HG03521 (cell line): ENCODE measurements at regions not wholly inside any gene's neighbourhood (a gene's known extent, or its start where the extent isn't known, plus 50 kb on each side); places are given as distances from the start of the nearest gene placed in this dataset.

Experiments
- ATAC-seq: cut with Tn5 transposase; IDR thresholded peaks from one replicate; pipeline ENCODE4 v1.9.1; 2021; ENCODE audit warnings: mild to moderate bottlenecking, moderate library complexity; ENCODE audit not compliant: unreplicated experiment

DNA sequence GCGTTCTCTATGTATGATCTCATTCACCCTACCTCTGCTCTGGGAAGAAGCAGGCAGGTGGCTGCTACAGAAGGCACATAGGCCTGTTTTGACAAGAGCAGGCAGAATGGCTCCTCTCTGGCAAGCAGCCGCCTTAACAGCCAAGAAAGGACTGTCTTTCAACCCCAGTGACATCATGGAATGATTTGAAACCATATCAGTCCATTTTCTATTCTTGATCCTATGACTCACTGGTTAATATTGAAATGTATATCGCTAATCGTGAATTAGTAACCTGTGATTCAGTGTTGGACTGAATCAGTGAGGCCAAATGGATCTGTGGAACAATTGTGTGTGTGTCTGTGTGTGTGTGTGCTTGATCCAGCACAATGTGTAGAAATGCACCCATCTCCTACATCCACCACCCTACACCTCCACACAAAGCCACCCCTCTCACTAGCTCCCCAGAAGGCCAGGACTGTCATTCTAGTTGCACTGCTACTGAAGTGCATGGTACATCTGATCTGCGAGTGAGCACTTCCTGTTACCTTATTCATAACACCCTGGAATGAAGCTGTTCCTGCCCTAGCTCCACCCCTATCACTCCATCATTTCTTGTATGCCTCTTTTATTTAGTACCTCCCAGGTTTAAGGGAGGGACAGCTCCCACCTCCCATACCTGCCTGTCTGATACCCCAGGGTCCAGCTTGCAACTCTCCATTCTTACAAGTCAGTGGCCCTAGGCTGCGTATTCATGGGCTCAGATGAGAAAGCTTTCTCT lies 460.0 kb downstream of the FOXO1 start:
- ATAC-seq: no peak

DNA sequence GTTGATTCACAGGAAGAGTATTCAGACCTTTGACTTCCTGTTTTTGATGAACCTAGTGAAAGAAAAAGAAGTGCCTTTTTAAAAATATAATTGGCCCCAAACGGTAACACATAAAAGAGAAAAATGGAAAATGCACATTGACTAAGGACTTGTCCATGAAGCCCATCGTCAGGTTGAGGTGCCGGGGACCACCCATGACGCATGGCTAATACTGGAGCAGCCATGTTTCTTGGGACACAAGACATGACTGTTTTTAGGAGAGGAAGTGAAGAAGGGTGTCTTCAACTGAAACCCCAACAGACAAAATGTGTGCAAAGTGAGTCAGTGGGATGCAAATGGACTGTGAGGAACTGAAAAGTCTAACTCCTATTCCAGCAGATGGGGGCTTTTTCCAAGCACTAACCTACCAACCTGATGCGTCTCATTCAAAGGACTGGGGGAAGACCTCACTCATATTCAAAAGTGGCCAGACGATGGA lies 459.4 kb downstream of the FOXO1 start:
- no peak for ATAC-seq

DNA sequence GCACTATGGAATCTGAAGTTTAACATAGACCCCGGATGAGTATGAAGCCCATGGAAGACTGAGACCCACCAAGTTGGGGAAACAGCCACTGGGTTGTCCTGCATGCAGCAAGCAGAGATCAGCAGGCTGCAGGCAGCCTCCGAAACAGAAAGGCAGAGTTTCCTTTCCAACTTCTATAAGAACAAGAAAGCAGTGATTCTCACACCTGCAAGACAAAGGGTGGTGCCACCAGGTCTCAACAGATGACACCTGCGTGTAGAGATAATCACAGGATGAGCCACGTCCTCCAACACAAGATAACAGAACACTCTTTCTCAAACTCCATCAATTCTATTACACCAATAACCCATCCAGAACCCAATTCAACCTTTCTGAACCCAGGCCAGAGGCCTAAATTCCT lies 457.9 kb downstream of the FOXO1 start:
- ATAC-seq: no peak

DNA sequence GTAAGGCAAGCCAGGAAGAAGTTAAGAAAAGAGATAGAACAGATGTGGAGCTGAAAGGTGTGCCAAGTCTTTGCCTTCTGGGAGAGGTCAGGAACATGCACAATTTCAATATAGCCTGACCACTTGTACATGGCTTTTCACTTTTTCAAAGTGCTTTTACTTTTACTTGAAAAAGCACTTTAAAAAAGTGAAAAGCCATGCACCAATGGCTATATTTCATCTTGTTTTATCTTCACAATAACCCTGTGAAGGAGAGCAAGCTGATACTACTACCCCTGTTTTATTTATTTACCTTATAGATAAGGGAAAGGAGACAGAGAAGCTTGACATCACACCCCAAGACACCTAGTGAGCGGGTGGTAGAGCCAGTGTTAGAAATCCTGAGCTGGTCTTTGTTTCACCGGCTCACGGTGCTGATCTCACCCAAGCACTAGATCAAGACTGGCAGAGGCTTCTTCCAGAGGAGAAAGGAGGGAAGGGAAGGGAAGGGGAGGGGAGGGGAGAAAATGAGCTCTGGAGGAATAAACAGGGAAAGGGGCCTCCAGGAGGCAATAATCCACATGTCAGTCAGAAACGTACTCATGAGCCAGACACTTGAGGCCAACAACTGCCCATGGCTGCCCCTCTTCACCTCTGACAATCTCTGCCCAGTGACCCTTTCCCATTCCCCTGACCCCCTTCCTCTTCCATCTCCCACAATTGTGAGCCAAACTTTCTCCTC lies 455.4 kb downstream of the FOXO1 start:
- no peak for ATAC-seq

DNA sequence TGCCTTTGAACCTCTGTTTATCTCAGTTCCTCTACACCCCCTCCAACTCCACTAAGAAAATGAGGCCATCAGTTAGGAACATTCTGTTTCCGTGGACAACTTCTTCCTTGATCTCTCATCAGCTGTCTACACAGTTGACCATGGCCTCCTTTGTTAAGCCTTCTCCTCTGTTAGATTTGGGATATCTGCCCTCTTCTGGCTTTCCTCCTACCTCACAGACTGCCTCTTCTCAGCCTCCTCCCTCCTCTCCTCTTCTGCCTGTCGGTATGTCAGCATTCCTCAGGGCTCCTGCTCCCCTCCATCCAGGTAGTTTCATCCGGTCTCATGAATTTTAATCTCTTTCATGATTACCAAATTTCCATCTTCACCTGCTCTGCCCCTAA lies 454.9 kb downstream of the FOXO1 start:
- ATAC-seq: no peak

DNA sequence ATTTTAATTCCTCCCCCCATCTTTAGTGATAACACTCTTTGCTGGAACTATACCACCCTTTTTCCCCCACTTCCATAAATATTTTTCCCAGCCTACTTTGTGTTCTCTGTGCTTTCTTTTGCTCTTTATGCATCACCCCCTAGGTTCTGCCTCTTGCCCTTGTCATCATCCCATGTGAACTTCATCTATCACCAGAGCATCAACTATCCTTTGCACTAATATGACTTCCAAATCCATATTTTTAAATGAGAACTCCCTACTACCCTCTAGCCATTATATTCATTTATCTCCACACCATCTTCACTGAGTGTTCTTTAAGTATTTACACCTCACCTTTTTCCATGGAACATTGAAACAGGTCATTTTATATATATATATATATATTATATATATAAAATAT lies 452.7 kb downstream of the FOXO1 start:
- no peak for ATAC-seq

DNA sequence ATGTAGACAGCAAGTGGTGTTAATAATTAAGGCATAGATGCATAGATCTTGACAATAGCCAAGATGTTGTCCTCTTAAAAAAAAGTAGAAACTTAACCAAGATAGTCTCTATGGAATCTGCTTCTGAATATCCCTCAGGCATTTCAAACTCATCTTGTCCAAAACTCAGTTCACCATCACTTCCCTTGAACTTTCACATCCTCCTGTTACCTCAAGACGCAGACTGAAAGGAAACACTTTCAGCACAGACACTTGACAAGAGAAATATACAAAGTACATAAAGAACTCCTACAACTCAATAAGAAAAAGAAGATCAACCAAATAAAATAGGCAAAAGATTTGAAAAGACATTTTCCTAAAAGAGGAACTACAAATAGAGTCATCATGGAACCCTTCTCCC lies 451.1 kb downstream of the FOXO1 start:
- ATAC-seq: no peak

DNA sequence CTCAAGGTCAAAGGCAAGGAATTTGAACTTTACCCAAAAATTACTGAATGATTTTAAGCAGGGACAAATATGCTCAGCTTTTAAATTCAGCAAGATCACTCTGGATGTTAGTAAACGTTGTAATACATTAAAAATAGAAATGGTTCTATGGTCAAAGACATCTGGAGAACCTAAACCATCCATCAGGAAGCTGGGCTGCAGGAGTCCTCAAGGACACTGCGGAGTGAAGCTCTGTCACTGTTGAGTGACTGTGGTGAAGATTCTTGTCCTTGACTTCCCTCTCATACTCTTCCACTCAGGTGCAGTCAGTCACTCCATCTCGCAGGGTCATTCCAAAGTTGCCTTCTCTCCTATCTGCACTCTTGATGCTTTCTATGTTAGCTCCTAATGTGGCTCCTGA lies 450.7 kb downstream of the FOXO1 start:
- ATAC-seq: no peak

DNA sequence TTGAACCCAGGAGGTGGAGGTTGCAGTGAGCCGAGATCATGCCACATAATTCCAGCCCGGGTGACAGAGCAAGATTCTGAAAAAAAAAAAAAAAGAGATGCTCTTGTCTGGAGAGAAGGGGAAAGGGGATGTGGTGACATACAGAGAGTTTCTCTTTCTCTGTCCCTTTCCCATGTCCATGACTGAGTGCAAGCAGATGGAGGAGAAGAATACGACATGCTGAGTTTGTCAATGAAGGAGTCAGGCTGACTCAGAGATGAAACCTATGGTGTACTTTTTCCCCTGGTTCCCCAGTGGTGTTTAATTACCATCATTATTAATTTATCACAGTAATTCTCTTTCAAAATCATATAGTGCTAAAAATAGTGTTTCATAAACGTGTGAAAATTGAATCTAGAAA lies 448.8 kb downstream of the FOXO1 start:
- no peak for ATAC-seq

DNA sequence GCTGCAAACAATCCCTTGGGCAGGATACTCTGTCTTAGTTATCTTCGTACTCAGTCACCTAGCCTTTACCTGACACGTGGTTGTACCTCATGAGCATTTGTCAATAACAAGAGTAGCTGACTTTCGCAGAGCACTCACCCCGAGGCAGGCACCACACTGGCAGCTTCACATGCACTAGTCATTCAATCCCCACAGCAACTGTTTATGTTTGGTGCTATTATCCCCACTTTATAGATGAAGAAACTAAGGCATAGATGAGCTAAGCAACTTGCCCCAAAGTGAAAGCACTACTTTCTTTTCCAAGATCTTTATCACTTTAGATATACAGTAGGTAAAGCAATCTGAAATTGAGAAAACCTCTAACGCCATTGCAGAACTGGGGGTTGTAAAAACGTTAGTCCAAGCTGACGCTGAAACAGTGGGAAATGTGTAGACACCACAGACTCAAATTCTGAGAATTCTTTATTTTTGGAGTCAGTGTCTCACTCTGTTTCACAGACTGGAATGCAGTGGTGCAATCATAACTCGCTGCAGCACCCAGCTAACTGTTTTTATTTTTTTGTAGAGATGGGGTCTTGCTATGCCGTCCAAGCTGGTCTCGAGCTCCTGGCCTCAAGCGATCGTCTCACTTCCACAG lies 446.0 kb downstream of the FOXO1 start:
- no peak for ATAC-seq

DNA sequence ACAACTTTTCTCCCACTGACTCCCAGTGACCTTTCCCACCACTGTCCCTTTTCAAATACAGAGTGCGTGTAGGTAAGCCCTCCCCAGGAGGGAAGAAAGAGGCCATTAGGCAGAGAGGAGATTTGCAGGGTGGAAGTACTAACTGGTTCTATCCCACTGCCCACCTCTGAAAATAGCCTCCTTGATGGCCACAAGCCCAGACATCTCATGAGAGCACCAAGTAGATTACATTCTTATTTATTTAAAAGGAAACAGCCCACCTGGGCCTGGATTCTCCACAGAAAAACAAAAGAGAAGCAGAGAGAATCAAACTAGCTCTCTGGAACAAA lies 445.3 kb downstream of the FOXO1 start:
- ATAC-seq: no peak

DNA sequence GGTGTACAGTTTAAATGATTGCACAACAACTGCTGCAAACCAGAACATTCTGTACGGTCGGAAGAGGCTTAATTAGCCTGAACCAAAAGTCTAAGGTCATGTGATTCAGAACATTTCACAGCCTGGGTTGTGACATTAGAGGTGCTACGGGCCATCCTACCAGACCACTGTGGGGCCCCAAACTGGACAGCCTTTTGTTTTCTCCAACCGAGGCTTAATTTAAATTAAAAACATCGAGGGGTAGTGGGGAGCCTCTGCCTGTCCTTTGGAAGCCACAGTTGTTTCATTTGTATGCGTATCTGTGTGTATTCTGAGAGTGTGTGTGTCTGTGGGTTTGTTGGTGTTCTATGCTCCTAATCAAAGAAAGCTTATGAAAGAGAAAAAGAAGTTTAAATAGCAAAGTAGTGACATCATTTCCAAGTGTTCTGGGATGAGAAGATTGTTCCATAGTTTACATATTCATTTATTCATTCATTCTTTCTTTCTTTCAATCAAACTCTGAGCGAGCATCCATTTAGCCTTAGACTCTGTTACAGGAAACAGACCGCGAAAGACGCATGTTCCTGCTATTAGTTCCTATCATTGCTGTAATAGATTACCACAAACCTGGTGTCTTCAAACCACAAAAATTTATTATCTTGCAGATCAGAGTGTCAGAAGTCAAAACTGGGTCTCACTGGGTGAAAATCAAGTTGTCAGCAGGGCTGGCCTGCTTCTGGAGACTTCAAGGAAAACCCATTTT lies 444.8 kb downstream of the FOXO1 start:
- no peak for ATAC-seq

DNA sequence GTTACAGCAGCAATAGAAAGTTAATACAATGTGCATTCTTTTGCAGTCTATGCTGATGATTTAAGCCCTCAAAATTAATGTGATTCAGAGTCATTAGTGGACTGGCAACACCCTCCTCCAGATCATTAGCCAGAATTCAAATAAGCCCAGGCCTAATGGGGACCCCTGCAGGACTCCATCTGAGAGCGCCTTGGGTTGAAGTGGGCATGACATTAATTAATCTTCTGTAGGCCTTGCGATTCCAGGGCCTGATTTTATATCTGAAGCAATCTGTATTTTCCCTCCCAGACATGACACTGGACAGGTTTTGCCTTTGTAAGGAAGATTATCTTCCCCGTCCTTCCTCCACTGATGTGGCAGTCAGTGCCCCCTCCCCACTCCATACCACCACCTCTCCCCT lies 442.9 kb downstream of the FOXO1 start:
- no peak for ATAC-seq

DNA sequence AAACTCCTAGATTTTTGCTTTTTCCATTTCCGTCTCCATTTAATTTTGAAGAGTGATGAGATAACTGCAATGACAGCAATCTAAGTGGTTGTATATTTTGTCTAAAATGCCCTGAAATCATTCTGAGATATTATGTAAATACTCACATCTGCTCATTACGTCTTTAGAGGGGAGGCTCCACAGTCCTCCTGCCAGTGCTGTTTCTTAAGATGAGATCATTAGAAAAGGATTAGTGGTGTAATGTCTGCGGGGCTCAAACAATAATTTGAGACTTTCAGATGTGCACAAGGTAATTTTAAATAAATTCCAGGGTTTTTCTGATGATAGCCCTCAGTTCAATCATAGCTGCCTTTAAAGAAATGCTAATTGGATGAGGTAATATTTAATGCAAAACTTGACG lies 437.9 kb downstream of the FOXO1 start:
- no peak for ATAC-seq

DNA sequence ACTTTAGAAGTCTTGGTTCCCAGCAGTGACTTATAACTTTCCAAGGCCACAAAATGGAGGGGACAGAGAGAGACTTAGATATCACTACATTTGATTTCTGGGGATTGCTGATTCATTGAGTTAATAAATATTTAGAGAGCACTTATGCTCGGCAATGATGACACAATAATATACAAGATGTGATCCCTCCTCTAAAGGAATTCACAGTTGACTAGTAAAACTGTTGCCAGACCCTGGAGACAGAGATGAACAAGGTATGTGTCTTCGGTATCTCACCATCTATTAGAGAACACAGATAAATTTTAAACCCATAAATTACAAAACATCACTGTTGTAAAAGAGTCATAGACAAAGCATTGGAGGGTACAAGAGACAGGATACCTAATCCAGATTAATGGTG lies 437.5 kb downstream of the FOXO1 start:
- no peak for ATAC-seq

DNA sequence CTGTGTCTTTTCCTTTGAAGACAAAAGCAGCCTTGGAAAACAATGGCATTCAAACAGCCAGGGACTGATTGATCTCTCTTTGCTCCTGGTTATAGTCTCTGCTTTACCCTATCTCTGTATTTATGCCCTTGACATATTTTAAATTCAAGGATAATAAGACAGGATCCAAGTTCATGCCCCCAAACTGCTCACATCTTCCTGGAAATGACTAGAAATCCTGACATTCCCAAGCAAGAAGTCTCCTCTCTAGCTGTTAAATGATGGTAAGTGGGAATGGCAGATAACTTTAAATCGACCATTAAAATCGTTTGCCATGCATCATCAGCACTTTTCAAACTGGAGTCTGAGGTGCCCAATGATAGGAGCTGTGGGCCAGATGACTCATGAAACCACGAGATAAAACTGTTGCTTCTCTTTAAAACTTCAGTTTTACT lies 435.6 kb downstream of the FOXO1 start:
- ATAC-seq: no peak

DNA sequence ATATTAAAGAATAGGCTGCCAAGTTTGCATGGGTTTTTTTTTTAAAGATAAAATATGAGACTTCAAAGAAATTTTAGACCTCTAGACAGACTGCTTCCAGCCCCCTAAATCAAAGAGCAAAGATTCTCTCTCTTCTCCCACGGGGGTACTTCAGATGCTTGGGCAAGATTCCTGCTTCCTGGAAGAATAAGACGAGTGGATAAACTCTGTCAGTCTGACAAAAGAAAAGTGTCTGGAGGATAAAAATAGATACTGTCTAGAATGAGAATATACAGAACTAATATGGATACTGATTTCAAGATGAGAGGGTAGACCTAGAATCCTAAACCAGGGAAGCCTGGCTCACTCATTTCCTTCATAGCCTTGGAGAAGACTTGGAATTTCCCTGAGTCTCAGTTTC lies 435.1 kb downstream of the FOXO1 start:
- no peak for ATAC-seq

DNA sequence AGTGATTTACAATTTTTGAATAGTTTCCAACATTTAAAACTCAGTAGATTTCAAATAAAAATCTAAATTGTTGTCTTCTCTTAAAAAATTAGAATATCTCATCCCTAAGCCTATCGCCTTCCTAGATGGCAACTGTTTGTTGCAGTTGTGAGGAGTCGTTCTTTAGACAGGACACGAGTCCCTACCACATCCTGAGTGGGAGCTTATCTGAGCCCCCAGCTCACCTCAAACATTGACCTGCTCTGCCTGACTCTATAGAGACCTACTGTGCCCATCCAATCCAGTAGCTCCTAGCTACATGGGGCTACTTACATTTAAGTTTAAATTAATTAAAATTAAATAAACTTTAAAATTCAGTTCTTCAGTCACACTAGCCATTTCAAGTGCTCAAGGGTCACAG lies 434.7 kb downstream of the FOXO1 start:
- no peak for ATAC-seq

DNA sequence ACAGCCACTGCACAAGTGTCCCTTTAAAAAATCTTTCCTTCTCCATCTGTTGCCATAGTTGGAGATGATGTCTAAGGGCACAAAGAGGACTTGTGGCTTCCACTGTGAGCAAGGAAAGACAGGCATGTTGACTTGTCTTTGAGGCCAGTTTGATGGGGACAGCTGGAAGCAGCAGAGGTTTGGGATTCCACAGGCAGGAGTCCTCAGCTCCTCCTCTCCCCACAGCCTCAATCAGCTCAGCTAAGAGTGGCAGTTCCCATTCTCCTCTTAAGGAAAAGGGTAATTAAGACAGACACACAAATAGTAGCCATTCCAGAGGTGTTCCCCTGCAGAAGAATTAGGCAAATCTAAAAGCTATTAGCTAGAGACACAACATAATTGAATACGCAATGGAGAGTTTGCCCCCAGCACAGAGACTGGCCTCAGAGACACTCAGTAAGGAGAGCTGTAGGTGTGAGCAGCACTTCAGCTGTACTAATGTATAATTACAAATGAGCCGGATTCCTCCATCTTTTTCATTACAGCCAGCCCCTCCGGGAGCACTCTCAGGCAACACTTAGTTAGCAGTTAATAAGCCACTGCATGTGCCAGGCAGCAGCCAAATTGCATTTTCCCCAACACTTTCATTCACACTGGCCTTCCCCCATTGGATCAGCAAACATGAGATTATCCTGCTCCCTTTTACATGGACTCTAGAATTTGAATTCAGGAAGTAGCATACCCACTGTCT lies 434.0 kb downstream of the FOXO1 start:
- no peak for ATAC-seq

DNA sequence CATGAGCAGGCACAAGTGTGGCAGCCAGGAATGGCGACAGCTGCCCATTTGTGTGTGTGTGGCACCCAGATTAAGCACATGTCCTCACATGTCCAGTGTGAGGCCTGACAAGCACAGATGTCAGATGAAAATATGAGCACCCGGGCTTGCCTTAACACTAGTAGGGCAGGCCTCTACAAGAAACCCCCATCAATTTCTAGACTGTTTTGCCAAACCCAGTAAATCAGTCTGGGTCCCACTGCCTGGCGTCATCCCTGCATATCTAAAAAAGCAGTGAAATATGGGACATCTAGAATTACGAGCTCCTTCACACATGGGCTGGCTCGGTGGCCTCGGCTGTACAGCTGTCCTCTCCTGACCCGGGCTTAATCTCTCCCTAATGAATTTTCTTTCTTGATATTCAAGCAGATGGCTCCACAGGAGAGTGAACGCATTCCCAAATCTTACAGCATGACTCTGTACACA lies 432.7 kb downstream of the FOXO1 start:
- ATAC-seq: no peak
